ENCODE measurements at regions not wholly inside any gene's neighbourhood (a gene's known extent, or its start where the extent isn't known, plus 50 kb on each side); places are given as distances from the start of the nearest gene placed in this dataset.
"Not testable (repeated sequence)": the region's sequence is repeated elsewhere in the genome, so short reads cannot be mapped to it uniquely, and the experiment has no call there.

- H3K36me3 Mint-ChIP-seq (ENCODE audit: low read depth): no peaks in the 10 kb centered on the region
- DNase-seq (ENCODE audit: low spot score): no peak
- no peak overlapping the region for H3K27ac Mint-ChIP-seq
- no peaks in the 10 kb centered on the region for H3K27me3 Mint-ChIP-seq (ENCODE audit: low read depth)
- no peak overlapping the region for H3K4me3 Mint-ChIP-seq (ENCODE audit: low read depth)
- H3K9me3 Mint-ChIP-seq: no peaks in the 10 kb centered on the region
- intact Hi-C loops (cut with micrococcal nuclease): no loop called here
- H3K4me1 Mint-ChIP-seq (ENCODE audit: low read depth): no peaks in the 10 kb centered on the region
Measured at GRCh38 chr20:22962567-22963439, 72.3 kb upstream of the SSTR4 start.

- no peaks in the 10 kb centered on the region for H3K9me3 Mint-ChIP-seq
- H3K36me3 Mint-ChIP-seq (ENCODE audit: low read depth): no peaks in the 10 kb centered on the region
- DNase-seq (ENCODE audit: low spot score): no peak
- intact Hi-C loops (cut with micrococcal nuclease): no loop called here
- H3K27ac Mint-ChIP-seq: no peak overlapping the region
- H3K4me1 Mint-ChIP-seq (ENCODE audit: low read depth): no peaks in the 10 kb centered on the region
- H3K4me3 Mint-ChIP-seq (ENCODE audit: low read depth): no peak overlapping the region
- H3K27me3 Mint-ChIP-seq (ENCODE audit: low read depth): no peaks in the 10 kb centered on the region
Measured at GRCh38 chr20:22963581-22963980, 71.5 kb upstream of the SSTR4 start.

- Mint-ChIP-seq H3K4me1 (ENCODE audit: low read depth) (no peaks in the 10 kb centered on the region), H3K36me3 (ENCODE audit: low read depth) (no peaks in the 10 kb centered on the region), H3K4me3 (ENCODE audit: low read depth) (no peak overlapping the region), H3K9me3 (no peaks in the 10 kb centered on the region), H3K27me3 (ENCODE audit: low read depth) (peaks cover 5% of the 10 kb centered on the region), H3K27ac (no peak overlapping the region)
- intact Hi-C loops (cut with micrococcal nuclease): no loop called here
- DNase-seq (ENCODE audit: low spot score): no peak
Measured at GRCh38 chr20:22966787-22967464, 68.2 kb upstream of the SSTR4 start.

- H3K4me1 Mint-ChIP-seq (ENCODE audit: low read depth); H3K36me3 Mint-ChIP-seq (ENCODE audit: low read depth); H3K27me3 Mint-ChIP-seq (ENCODE audit: low read depth); H3K9me3 Mint-ChIP-seq; H3K4me3 Mint-ChIP-seq (ENCODE audit: low read depth); DNase-seq (ENCODE audit: low spot score); intact Hi-C loops (cut with micrococcal nuclease); H3K27ac Mint-ChIP-seq: not testable (repeated sequence)
Measured at GRCh38 chr20:22967706-22968105, 67.4 kb upstream of the SSTR4 start.

GRCh38 chr20:22969031-22969430 lies 66.1 kb upstream of the SSTR4 start:
- H3K36me3 Mint-ChIP-seq (ENCODE audit: low read depth); intact Hi-C loops (cut with micrococcal nuclease); H3K27ac Mint-ChIP-seq; H3K27me3 Mint-ChIP-seq (ENCODE audit: low read depth); H3K9me3 Mint-ChIP-seq; H3K4me1 Mint-ChIP-seq (ENCODE audit: low read depth); H3K4me3 Mint-ChIP-seq (ENCODE audit: low read depth); DNase-seq (ENCODE audit: low spot score): not testable (repeated sequence)

GRCh38 chr20:22971077-22971476 lies 64.0 kb upstream of the SSTR4 start:
- H3K4me1 Mint-ChIP-seq (ENCODE audit: low read depth); H3K36me3 Mint-ChIP-seq (ENCODE audit: low read depth); H3K9me3 Mint-ChIP-seq; H3K27ac Mint-ChIP-seq; H3K4me3 Mint-ChIP-seq (ENCODE audit: low read depth); H3K27me3 Mint-ChIP-seq (ENCODE audit: low read depth); DNase-seq (ENCODE audit: low spot score); intact Hi-C loops (cut with micrococcal nuclease): not testable (repeated sequence)

GRCh38 chr20:22974354-22974753 lies 60.8 kb upstream of the SSTR4 start:
- Mint-ChIP-seq H3K9me3 (no peaks in the 10 kb centered on the region), H3K4me1 (ENCODE audit: low read depth) (no peaks in the 10 kb centered on the region), H3K27ac (no peak overlapping the region), H3K27me3 (ENCODE audit: low read depth) (peaks cover 5% of the 10 kb centered on the region), H3K4me3 (ENCODE audit: low read depth) (no peak overlapping the region), H3K36me3 (ENCODE audit: low read depth) (no peaks in the 10 kb centered on the region)
- intact Hi-C loops (cut with micrococcal nuclease): loop anchor here (2.0 kb wide), 1 partner anchor 284 kb away; no protein-coding TSS in a partner anchor
- no peak for DNase-seq (ENCODE audit: low spot score)

- no peaks in the 10 kb centered on the region for H3K36me3 Mint-ChIP-seq (ENCODE audit: low read depth)
- H3K27ac Mint-ChIP-seq: no peak overlapping the region
- peaks cover 1% of the 10 kb centered on the region for H3K9me3 Mint-ChIP-seq
- DNase-seq (ENCODE audit: low spot score): no peak
- H3K4me1 Mint-ChIP-seq (ENCODE audit: low read depth): no peaks in the 10 kb centered on the region
- H3K4me3 Mint-ChIP-seq (ENCODE audit: low read depth): no peak overlapping the region
- intact Hi-C loops (cut with micrococcal nuclease): no loop called here
- no peaks in the 10 kb centered on the region for H3K27me3 Mint-ChIP-seq (ENCODE audit: low read depth)
Measured at GRCh38 chr20:22977047-22977785, 57.9 kb upstream of the SSTR4 start.

GRCh38 chr20:22984008-22984407 lies 51.1 kb upstream of the SSTR4 start:
- H3K4me1 Mint-ChIP-seq (ENCODE audit: low read depth): no peaks in the 10 kb centered on the region
- intact Hi-C loops (cut with micrococcal nuclease): no loop called here
- no peaks in the 10 kb centered on the region for H3K36me3 Mint-ChIP-seq (ENCODE audit: low read depth)
- no peaks in the 10 kb centered on the region for H3K27me3 Mint-ChIP-seq (ENCODE audit: low read depth)
- H3K4me3 Mint-ChIP-seq (ENCODE audit: low read depth): no peak overlapping the region
- no peak for DNase-seq (ENCODE audit: low spot score)
- H3K9me3 Mint-ChIP-seq: peaks cover 7% of the 10 kb centered on the region
- H3K27ac Mint-ChIP-seq: no peak overlapping the region

GRCh38 chr20:22984606-22985005 lies 50.5 kb upstream of the SSTR4 start:
- Mint-ChIP-seq H3K4me1 (ENCODE audit: low read depth) (no peaks in the 10 kb centered on the region), H3K4me3 (ENCODE audit: low read depth) (no peak overlapping the region), H3K27ac (no peak overlapping the region), H3K36me3 (ENCODE audit: low read depth) (no peaks in the 10 kb centered on the region), H3K27me3 (ENCODE audit: low read depth) (no peaks in the 10 kb centered on the region), H3K9me3 (peaks cover 7% of the 10 kb centered on the region)
- intact Hi-C loops (cut with micrococcal nuclease): no loop called here
- DNase-seq (ENCODE audit: low spot score): no peak

- no peak overlapping the region for H3K4me3 Mint-ChIP-seq (ENCODE audit: low read depth)
- peaks cover 7% of the 10 kb centered on the region for H3K9me3 Mint-ChIP-seq
Measured at GRCh38 chr20:22985239-22985778, 49.8 kb upstream of the SSTR4 start.

More at GRCh38 chr20:22985239-22985778, 49.8 kb upstream of the SSTR4 start:
- Mint-ChIP-seq H3K36me3 (ENCODE audit: low read depth) (no peaks in the 10 kb centered on the region), H3K27ac (no peak overlapping the region), H3K4me1 (ENCODE audit: low read depth) (no peaks in the 10 kb centered on the region), H3K27me3 (ENCODE audit: low read depth) (no peaks in the 10 kb centered on the region)
- intact Hi-C loops (cut with micrococcal nuclease): no loop called here
- no peak for DNase-seq (ENCODE audit: low spot score)
